ENCODE measurements at regions not wholly inside any gene's neighbourhood (a gene's known extent, or its start where the extent isn't known, plus 50 kb on each side); places are given as distances from the start of the nearest gene placed in this dataset.
"Not testable (repeated sequence)": the region's sequence is repeated elsewhere in the genome, so short reads cannot be mapped to it uniquely, and the experiment has no call there.

- DNase-seq = no peak
- intact Hi-C loops (cut with DNase I) = no loop called here
Observed at GRCh38 chrX:19214311-19214710, 92.0 kb upstream of the ADGRG2 start.

- peak in 17 of 42 donors; percentile 1 to 42 (median 11) for DNase-seq
- intact Hi-C loops (cut with DNase I) = no loop called here
Observed at GRCh38 chrX:19225909-19226308, 103.6 kb upstream of the ADGRG2 start.

GRCh38 chrX:19229896-19230295 is 107.6 kb upstream of the ADGRG2 start:
- DNase-seq; intact Hi-C loops (cut with DNase I): not testable (repeated sequence)

DNA sequence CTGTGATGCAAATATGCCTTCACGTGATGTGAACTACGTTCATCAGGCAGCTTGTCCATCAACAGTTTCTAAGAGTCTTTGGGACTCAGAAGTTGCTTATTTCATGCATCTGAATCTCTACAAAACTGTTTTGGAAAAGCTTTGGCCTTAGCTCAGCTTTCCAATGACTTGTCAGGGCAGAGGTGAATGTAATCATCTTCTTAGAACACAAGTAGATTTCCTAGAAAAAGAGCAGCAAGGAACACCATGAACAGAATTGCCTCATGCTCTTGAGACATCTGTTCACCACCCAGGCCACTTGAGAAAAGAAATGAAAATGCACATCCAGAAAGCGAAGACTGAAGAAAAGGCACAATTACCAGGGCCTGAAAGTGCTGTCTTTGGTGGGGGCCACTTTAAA is 105.8 kb upstream of the PDHA1 start:
- DNase-seq = no peak
- intact Hi-C loops (cut with DNase I) = no loop called here

GRCh38 chrX:19243431-19243830 is 100.3 kb upstream of the PDHA1 start:
- DNase-seq = no peak
- intact Hi-C loops (cut with DNase I) = no loop called here

DNA sequence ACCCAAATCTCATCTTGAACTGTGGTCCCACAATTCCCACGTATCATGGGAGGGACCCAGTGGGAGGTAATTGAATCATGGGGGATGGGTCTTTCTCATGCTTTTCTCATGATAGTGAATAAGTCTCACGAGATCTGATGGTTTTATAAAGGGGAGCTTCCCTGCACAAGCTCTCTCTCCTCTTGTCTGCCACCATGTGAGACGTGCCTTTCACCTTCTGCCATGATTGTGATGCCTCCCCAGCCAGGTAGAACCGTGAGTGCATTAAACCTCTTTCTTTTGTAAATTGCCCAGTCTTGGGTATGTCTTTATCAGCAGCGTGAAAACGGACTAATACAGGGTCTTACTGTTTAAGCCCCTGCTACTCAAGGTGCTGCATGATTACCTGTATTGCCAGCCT is 98.8 kb upstream of the PDHA1 start:
- intact Hi-C loops (cut with DNase I); DNase-seq: not testable (repeated sequence)

DNA sequence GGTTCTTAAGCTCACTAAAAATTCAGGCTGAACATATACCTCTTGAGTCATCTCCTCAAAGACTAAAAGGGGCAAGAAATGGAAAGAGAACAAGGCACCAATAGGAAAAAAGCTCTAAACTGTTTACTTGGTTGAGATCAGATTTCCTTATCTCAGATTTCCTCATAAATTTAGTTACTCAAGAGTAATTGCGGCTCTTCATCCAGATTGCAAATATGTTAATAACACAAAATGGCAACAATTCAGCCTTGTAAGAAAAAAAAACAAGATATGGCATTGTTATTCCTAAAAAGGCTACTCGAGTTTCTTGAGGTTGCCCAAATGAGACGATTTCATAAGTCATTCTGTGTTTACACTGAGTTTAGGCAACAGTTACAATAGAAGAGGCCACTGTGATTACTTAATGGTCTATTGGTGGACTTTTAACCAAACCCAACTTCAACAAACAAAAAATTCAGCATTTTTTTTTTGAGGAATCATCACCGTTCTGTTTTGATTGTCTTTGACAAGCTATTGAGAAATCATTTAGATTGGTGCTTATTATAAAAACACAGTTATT is 97.9 kb upstream of the PDHA1 start:
- DNase-seq = no peak
- intact Hi-C loops (cut with DNase I) = no loop called here

DNA sequence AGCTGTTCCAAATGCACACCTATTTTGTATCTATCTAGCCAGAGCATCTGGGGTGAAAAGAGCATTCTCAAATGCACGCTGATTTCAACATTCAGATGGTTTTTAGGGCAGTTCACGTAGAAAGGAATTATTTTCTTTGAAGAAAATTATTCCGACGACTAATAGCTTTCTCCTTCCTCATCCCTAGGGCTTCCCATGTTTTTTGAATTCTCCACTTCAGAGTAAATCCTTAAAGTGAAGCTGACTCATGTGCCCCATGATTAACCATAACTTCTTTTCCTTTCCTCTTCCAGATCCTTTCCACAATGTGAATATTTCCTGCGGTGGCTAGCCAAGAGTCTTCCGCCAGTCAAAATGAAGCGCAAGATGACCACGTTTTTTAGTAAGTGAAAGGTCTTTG is 86.7 kb upstream of the PDHA1 start:
- no peak for DNase-seq

DNA sequence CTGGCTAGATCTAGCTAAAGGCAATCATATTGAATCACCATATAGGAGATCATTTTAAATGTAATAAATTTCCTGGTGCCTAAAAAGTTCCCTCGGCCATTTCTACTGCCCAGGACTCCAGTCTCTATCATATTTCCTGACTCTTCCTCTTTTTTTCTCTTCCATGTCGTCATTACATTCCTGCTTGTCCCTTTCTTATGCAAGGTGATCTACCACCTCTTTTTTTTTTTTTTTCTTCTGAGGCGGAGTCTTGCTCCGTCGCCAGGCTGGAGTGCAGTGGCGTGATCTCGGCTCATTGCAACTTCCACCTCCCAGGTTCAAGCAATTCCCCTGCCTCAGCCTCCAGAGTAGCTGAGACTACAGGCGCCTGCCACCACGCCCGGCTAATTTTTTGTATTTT is 82.7 kb upstream of the PDHA1 start:
- DNase-seq; intact Hi-C loops (cut with DNase I): not testable (repeated sequence)

More for the DNA sequence above, 86.7 kb upstream of the PDHA1 start:
- intact Hi-C loops (cut with DNase I) = no loop called here

- no peak for DNase-seq
- intact Hi-C loops (cut with DNase I) = no loop called here
Observed at GRCh38 chrX:19270727-19271126, 73.0 kb upstream of the PDHA1 start.

DNA sequence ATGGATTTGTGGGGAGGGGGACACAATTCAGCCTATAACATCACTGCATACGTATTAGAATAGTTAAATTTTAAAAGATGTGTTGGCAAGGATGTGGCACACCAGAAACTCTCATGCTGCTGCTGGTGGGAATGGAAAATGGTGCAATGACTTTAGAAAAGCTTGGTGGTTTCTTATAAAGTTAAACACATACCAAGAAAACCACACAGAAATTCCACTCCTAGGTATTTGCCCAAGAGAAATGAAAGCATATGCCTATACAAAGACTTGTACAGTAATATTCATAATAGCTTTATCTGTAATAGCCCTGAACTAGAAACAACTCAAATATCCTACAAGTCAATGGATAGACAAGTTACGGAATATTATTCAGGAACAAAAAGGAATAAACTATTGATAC is 71.3 kb upstream of the PDHA1 start:
- intact Hi-C loops (cut with DNase I) = no loop called here
- DNase-seq = no peak

DNA sequence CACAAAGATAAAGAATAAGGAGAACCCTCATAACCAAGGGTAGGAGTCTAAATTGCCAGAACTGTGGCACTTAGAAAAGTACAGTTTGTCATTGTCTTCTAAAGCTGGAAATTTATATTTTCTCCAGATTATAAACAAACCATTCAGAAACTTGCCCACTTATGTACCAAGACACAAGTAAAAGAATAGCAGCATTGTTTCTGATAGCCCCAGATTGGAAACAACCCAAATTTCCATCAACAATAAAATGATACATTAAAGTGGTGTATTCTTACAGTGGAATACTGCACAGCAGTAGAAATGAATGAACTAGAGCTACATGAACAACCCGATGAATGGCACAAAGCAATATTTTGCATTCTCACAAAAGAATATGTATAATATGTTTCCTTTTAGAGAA is 63.1 kb upstream of the PDHA1 start:
- DNase-seq = no peak
- intact Hi-C loops (cut with DNase I) = no loop called here

DNA sequence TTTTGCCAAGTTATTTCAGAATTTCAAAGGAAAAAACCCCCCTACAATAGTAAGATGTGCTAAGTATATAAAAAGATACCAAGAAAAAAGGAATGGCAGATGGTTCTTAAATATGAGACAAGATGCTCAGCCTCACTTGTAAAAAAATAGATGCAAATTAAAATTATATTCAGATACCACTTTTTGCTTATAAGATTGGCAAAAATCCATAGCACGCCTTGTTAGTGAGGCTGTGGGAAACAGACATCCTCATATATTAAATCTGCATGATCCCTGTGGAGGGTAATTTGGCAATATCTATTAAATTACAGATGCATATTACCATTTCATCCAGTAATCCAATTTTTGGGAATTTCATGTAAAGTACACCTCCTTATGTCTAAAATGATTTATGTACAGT is 62.5 kb upstream of the PDHA1 start:
- no peak for DNase-seq
- intact Hi-C loops (cut with DNase I) = no loop called here

DNA sequence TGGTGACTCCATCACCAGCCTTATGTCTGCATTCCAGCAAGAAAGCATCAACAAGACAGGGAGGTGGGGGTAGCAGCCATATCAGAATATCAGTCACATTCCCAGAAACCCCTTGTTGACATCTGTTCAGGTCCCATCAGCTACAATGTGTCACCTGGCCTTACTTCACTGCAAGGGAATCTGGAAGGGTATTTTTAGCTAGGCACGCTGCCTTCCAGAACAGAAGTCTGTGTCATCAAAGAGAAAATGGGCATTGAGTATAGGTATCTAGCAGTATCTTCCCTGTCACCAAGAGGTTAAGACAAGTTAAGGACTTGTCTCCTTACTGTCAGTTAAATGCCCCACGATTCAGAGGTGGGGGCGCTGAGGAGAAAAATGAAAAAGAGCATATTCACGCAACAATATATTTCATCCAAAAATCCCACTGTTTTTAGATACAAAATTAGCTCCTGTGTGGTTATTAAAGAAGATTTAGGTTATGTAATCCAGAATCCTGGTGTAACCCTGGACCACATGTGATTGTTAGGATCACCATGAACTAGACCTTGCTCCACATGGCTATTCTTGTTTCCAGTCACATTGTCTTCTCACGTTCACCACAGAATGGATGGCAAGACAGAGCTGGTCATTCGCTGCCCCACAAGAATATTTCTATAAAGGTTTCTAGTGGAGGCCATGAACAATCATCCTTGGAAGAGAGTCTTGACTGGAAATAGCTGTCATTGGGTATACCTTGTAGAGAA is 60.0 kb upstream of the PDHA1 start:
- intact Hi-C loops (cut with DNase I) = no loop called here
- DNase-seq = no peak

DNA sequence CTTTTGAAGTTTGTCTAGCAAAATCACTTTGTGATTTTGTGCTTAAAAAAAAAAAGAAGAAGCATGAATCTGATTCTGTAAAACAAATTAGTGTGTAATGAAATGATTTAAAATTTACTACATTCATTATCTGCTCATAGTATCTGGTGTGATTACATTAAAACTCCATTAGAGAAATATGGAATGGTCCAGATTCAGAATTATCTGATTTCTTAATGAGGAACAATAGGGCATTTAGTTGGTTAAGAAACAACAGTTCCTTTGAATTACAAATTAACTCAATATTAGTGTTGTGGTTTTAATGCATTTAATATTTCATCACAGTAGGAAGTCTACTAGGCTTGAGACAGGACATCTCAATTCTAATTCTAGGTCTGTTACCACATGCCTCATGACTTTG is 57.9 kb upstream of the PDHA1 start:
- intact Hi-C loops (cut with DNase I) = no loop called here
- no peak for DNase-seq

DNA sequence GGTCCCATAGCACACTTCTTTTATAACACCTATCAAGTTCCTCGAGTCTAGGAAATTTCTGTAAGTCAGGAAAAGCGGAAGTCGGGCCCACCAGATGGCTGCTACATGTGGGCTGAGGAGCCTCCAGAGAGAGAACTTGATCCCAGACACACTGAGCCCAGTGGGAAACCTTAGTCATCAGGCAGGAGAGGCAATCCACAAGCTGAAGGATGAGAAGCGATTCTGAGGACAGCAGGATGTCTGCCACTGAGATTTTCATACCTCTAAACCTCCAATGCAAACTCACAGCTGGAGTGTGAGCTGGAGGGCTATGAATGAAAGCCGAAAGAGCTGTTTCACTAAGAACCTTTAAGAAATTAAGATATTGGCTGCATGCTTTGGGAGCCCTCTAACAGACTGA is 52.6 kb upstream of the PDHA1 start:
- no peak for DNase-seq
- intact Hi-C loops (cut with DNase I) = no loop called here

DNA sequence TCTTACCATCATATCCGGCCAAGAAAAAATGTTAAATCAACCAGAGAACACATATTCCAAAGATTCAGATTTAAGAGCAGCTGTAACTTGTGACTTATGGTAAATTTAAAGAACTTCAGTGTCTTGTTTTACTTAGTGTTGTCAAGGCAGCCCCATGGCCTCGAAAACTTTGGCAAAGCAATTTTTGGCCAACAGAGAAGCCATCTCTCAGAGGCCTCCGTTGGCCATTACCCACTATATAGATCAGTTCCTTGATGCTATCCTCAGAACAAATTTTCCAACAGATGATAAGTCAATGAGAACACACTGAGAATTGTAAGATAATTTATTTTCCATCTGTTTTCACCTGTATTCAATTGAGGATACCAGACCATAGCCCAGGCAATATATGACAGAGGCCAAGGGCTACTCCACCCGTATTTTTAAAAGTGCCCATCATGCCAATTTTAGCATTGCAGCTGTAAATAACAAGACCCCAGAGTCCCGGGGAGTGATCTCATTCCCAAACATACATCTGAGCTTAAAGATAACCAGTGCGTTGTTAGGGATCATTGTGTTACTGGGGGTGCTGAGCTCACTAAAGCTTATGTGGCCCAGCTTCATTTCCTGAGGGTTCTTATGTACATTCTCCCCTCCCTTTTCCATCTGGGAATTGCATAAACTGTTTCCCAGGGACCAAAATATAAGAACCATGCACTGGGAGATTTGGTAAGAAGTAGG is 50.0 kb upstream of the PDHA1 start:
- no peak for DNase-seq
- intact Hi-C loops (cut with DNase I) = no loop called here
